ENCODE measurements at regions not wholly inside any gene's neighbourhood (a gene's known extent, or its start where the extent isn't known, plus 50 kb on each side); places are given as distances from the start of the nearest gene placed in this dataset.
A peak's percentile ranks its signal among the peaks of the same experiment; 100 is the strongest.

DNA sequence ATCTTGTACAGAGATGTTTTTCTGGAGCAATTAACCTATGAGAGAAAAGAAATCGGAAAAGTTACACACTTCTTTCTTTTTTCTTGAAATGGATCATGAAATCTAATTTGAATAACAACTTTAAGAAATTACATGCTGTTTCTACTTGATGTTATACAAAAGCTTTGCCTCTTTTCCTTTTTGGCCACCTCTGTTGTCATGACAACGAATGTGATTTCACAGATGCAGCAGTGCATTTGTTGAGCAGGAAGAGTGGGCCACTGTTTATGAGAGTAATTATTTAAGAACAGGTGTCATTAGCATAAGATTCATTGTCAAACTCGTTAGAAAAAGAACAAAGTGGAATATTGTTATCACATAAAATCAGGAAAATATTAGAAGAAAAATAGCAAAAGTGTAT lies 148.3 kb upstream of the IMPG1 start:
- BruUV-seq (replicated peaks): no TSS peak
- Histone ChIP-seq H2AFZ (ENCODE audit: low read depth, low read length) (no peak overlapping the region), H3K4me2 (ENCODE audit: insufficient read depth, low read length) (no peak overlapping the region), H3K9me3 (replicated peaks; ENCODE audit: control insufficient read depth, insufficient read depth, low read depth, low read length) (no peaks in the 10 kb centered on the region), H3K4me1 (replicated peaks in 1 of 2; ENCODE audit: control insufficient read depth in 2 of 2, insufficient read depth in 2 of 2, low read length in 2 of 2) (no peaks in the 10 kb centered on the region), H3K36me3 (ENCODE audit: control insufficient read depth, insufficient read depth, low read length) (no peaks in the 10 kb centered on the region), H3K9ac (ENCODE audit: insufficient read depth in 1 of 2, low read depth in 2 of 2, low read length in 2 of 2) (no peak overlapping the region), H3K9me1 (ENCODE audit: control insufficient read depth, insufficient read depth, low read length) (no peaks in the 10 kb centered on the region), H4K20me1 (replicated peaks; ENCODE audit: control insufficient read depth, insufficient read depth, low read length) (no peaks in the 10 kb centered on the region), H3K27me3 (ENCODE audit: control insufficient read depth in 2 of 2, insufficient read depth in 2 of 2, low read length in 2 of 2) (no peaks in the 10 kb centered on the region), H3K79me2 (ENCODE audit: control insufficient read depth, insufficient read depth, low read length) (no peaks in the 10 kb centered on the region), H3K27ac (ENCODE audit: extremely low read depth, low read depth, low read length) (no peak overlapping the region), H3K4me3 (no peak overlapping the region)
- no peak for ATAC-seq
- POLR2A ChIA-PET: no interaction called here
- TF ChIP-seq ZBTB17 (CRISPR knock-in tag; IDR thresholded peaks at IDR 0.05) (no peak), BHLHE40 (IDR thresholded peaks at IDR 0.05; ENCODE audit: low read length) (no peak), RFX1 (IDR thresholded peaks at IDR 0.05) (peak; percentile 67), TARDBP (IDR thresholded peaks at IDR 0.05) (no peak), ZNF263 (CRISPR knock-in tag; IDR thresholded peaks at IDR 0.05; ENCODE audit: borderline replicate concordance) (no peak), SRSF1 (IDR thresholded peaks at IDR 0.05; ENCODE audit: low read depth, low read length) (no peak)
- TF ChIP-seq, protein P1, sequence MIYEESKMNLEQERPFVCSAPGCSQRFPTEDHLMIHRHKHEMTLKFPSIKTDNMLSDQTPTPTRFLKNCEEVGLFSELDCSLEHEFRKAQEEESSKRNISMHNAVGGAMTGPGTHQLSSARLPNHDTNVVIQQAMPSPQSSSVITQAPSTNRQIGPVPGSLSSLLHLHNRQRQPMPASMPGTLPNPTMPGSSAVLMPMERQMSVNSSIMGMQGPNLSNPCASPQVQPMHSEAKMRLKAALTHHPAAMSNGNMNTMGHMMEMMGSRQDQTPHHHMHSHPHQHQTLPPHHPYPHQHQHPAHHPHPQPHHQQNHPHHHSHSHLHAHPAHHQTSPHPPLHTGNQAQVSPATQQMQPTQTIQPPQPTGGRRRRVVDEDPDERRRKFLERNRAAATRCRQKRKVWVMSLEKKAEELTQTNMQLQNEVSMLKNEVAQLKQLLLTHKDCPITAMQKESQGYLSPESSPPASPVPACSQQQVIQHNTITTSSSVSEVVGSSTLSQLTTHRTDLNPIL (CRISPR knock-in tag; IDR thresholded peaks at IDR 0.05): no peak
- in situ Hi-C loops (cut with MboI) (no loop called here), intact Hi-C loops (cut with micrococcal nuclease) (no loop called here)
- 0% methylated on average over 3 of the region's 3 CpGs for WGBS (ENCODE audit: insufficient coverage, low coverage, missing lambda C conversion rate)
- no peak for DNase-seq (ENCODE audit: extremely low read depth in 1 of 4, low spot score in 3 of 4)
- CTCF ChIA-PET (ENCODE audit: low intra/inter-chr PET ratio): no interaction called here
- no peak for FAIRE-seq

DNA sequence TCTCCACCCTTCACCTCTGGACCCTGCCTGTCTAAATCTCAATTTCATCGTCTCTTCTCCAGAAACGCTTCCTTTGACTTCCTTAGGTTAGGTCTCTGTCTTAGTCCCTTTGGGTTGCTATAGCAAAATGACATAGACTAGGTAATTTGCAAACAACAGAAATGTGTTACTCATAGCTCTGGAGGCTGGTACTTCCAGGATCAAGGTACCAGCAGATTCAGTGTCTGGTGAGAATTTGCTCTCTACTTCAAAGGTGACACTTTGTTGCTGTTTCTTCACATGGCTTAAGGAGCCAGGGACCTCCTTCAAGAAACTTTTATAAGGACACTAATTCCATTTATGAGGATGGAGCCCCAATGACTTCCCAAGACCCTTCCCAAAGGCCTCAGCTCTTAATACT lies 145.1 kb upstream of the IMPG1 start:
- Histone ChIP-seq H3K4me2 (ENCODE audit: insufficient read depth, low read length) (no peak overlapping the region), H3K36me3 (ENCODE audit: control insufficient read depth, insufficient read depth, low read length) (no peaks in the 10 kb centered on the region), H2AFZ (ENCODE audit: low read depth, low read length) (no peak overlapping the region), H3K9me1 (ENCODE audit: control insufficient read depth, insufficient read depth, low read length) (no peaks in the 10 kb centered on the region), H3K9me3 (replicated peaks; ENCODE audit: control insufficient read depth, insufficient read depth, low read depth, low read length) (no peaks in the 10 kb centered on the region), H4K20me1 (replicated peaks; ENCODE audit: control insufficient read depth, insufficient read depth, low read length) (no peaks in the 10 kb centered on the region), H3K4me1 (replicated peaks in 1 of 2; ENCODE audit: control insufficient read depth in 2 of 2, insufficient read depth in 2 of 2, low read length in 2 of 2) (no peaks in the 10 kb centered on the region), H3K4me3 (no peak overlapping the region), H3K79me2 (ENCODE audit: control insufficient read depth, insufficient read depth, low read length) (no peaks in the 10 kb centered on the region), H3K27me3 (ENCODE audit: control insufficient read depth in 2 of 2, insufficient read depth in 2 of 2, low read length in 2 of 2) (no peaks in the 10 kb centered on the region), H3K9ac (ENCODE audit: insufficient read depth in 1 of 2, low read depth in 2 of 2, low read length in 2 of 2) (no peak overlapping the region), H3K27ac (ENCODE audit: extremely low read depth, low read depth, low read length) (no peak overlapping the region)
- no peak for ATAC-seq
- in situ Hi-C loops (cut with MboI) (no loop called here), intact Hi-C loops (cut with micrococcal nuclease) (no loop called here)
- no TSS peak for BruUV-seq (replicated peaks)
- no peak for FAIRE-seq
- WGBS (ENCODE audit: insufficient coverage, low coverage, missing lambda C conversion rate): 0% methylated on average over 2 of the region's 2 CpGs
- DNase-seq (ENCODE audit: extremely low read depth in 1 of 4, low spot score in 3 of 4): no peak
- CTCF ChIA-PET (ENCODE audit: low intra/inter-chr PET ratio): no interaction called here
- POLR2A ChIA-PET: no interaction called here
- TF ChIP-seq SAP30 (IDR thresholded peaks at IDR 0.05; ENCODE audit: borderline replicate concordance, insufficient read depth, low read depth, low read length, poor library complexity, severe bottlenecking) (no peak), NUFIP1 (IDR thresholded peaks at IDR 0.05; ENCODE audit: partially characterized antibody) (no peak), TAF9B (IDR thresholded peaks at IDR 0.05; ENCODE audit: partially characterized antibody) (no peak), ETV1 (tag; conservative IDR thresholded peaks at IDR 0.05; ENCODE audit: low read depth) (no peak), ZNF165 (CRISPR knock-in tag; IDR thresholded peaks at IDR 0.05; ENCODE audit: borderline replicate concordance) (no peak), ZBTB1 (CRISPR knock-in tag; IDR thresholded peaks at IDR 0.05; ENCODE audit: borderline replicate concordance, low read depth) (no peak), CBX5 (IDR thresholded peaks at IDR 0.05; ENCODE audit: borderline replicate concordance, low read depth) (no peak), GATAD2A (IDR thresholded peaks at IDR 0.05) (no peak), HDAC8 (tag; IDR thresholded peaks at IDR 0.05) (no peak), SUPT5H (IDR thresholded peaks at IDR 0.05) (no peak), PHB2 (IDR thresholded peaks at IDR 0.05; ENCODE audit: low read depth) (no peak)

All from K562 (cell line).